NCI-H1092 (cell line): ENCODE measurements at regions not wholly inside any gene's neighbourhood (a gene's known extent, or its start where the extent isn't known, plus 50 kb on each side); places are given as distances from the start of the nearest gene placed in this dataset.

Experiments
- DNase-seq: peaks from one replicate; lab custom pipeline; 2025; lab: John Stamatoyannopoulos, UW

- no peak for DNase-seq
These were observed 159.6 kb downstream of the HAPSTR1 start for GRCh38 chr16:9251026-9251425.

GRCh38 chr16:9254863-9255262 is 163.4 kb downstream of the HAPSTR1 start:
- no peak for DNase-seq

- no peak for DNase-seq
These were observed 164.8 kb downstream of the HAPSTR1 start for GRCh38 chr16:9256196-9256595.

- DNase-seq: no peak
These were observed 166.4 kb downstream of the HAPSTR1 start for GRCh38 chr16:9257843-9258242.

- no peak for DNase-seq
These were observed 167.1 kb downstream of the HAPSTR1 start for GRCh38 chr16:9258423-9259051.

- no peak for DNase-seq
These were observed 168.6 kb downstream of the HAPSTR1 start for GRCh38 chr16:9259914-9260608.

GRCh38 chr16:9260666-9261065 is 169.2 kb downstream of the HAPSTR1 start:
- DNase-seq: peak; percentile 21

- no peak for DNase-seq
These were observed 169.9 kb downstream of the HAPSTR1 start for GRCh38 chr16:9261376-9261775.

GRCh38 chr16:9262941-9263715 is 171.7 kb downstream of the HAPSTR1 start:
- DNase-seq: no peak

- no peak for DNase-seq
These were observed 172.6 kb downstream of the HAPSTR1 start for GRCh38 chr16:9264067-9264466.

GRCh38 chr16:9268446-9268845 is 177.0 kb downstream of the HAPSTR1 start:
- no peak for DNase-seq

- no peak for DNase-seq
These were observed 179.0 kb downstream of the HAPSTR1 start for GRCh38 chr16:9270424-9270823.

GRCh38 chr16:9270941-9271340 is 179.5 kb downstream of the HAPSTR1 start:
- DNase-seq: no peak

GRCh38 chr16:9271841-9272240 is 180.4 kb downstream of the HAPSTR1 start:
- DNase-seq: no peak

- DNase-seq: no peak
These were observed 183.9 kb downstream of the HAPSTR1 start for GRCh38 chr16:9275377-9275776.

GRCh38 chr16:9275816-9276354 is 184.4 kb downstream of the HAPSTR1 start:
- no peak for DNase-seq

- DNase-seq: no peak
These were observed 188.0 kb downstream of the HAPSTR1 start for GRCh38 chr16:9279291-9280068.

GRCh38 chr16:9280069-9280466 is 188.6 kb downstream of the HAPSTR1 start:
- no peak for DNase-seq

- DNase-seq: no peak
These were observed 195.5 kb downstream of the HAPSTR1 start for GRCh38 chr16:9286930-9287329.

GRCh38 chr16:9296271-9296590 is 204.8 kb downstream of the HAPSTR1 start:
- no peak for DNase-seq

GRCh38 chr16:9297437-9298113 is 206.1 kb downstream of the HAPSTR1 start:
- DNase-seq: no peak

- DNase-seq: no peak
These were observed 208.8 kb downstream of the HAPSTR1 start for GRCh38 chr16:9300252-9300651.
